Stimulated activated naive CD4-positive, alpha-beta T cell (primary cell): ENCODE measurements at regions not wholly inside any gene's neighbourhood (a gene's known extent, or its start where the extent isn't known, plus 50 kb on each side); places are given as distances from the start of the nearest gene placed in this dataset.
A peak's percentile ranks its signal among the peaks of the same experiment; 100 is the strongest.
"Not testable (repeated sequence)": the region's sequence is repeated elsewhere in the genome, so short reads cannot be mapped to it uniquely, and the experiment has no call there.

ENCODE experiments used
- DNase-seq, 6 experiments: peaks; one replicate each; lab custom pipeline; 2025; lab: John Stamatoyannopoulos, UW

DNA sequence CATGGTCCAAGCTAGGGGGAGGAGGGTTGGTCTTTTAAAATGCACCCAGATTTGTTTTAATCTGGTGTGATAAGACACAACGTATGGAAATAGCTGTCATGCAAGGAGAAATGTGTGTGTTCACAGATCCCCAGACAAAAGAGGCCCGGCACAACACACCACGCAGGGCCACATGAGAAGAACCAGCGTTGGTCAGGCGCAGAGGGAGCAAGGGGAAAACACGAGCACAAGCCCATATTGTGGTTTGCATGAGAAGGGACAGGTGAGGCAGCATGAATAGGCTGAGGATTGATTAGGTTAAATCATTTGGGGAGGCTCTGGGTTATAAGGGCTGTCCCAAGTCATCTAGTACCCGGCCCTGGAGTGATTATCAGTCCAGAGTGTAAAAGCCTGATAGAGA lies 272.5 kb upstream of the NCKAP5 start:
- no peak for DNase-seq

DNA sequence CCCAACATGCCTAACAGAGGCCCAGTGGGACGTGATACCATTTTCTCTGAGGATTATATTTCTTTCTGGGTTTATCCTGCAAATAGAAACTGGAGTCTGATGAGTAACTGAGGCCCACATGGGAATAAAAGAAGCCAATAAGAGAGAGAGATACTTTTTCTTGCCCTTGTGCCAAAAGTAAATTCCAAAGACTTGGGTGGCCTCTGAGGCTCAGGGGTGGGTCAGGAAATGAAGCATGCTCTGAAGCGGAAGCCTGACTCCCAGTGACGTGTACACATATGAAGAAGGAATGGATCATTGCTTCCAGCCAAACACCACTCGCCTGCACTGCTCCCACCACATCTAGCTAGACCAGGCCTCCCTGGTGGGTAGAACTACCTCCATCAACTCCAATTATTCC lies 273.6 kb upstream of the NCKAP5 start:
- DNase-seq, result no peak

DNA sequence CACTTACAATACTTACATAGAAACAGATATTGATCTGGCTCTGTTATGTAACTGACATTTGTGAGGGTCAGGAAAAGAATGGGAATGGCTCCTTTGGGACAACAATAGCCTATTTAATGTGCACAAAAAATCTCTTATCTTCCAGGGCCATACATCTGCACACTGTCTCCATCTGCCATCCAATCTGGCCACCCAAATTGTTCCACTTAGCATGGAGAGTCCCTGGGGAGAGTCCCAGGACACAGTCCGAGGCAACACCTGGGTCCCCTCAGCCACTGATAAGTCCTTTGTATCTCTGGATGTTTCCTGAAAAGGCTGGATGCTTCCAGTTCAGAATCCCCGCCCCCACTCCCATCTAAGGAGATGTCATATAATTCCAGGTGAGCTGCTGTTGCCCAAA lies 274.2 kb upstream of the NCKAP5 start:
- no peak for DNase-seq

- DNase-seq, result no peak
These were observed 274.8 kb upstream of the NCKAP5 start for GRCh38 chr2:133843091-133843490.

- DNase-seq, result no peak
These were observed 275.3 kb upstream of the NCKAP5 start for GRCh38 chr2:133843551-133843950.

GRCh38 chr2:133844214-133844892 lies 276.1 kb upstream of the NCKAP5 start:
- DNase-seq, result peak; percentile 8 to 58 (median 20)

GRCh38 chr2:133846476-133846875 lies 278.2 kb upstream of the NCKAP5 start:
- DNase-seq, result no peak

GRCh38 chr2:133847591-133847990 lies 279.3 kb upstream of the NCKAP5 start:
- DNase-seq, result no peak

DNA sequence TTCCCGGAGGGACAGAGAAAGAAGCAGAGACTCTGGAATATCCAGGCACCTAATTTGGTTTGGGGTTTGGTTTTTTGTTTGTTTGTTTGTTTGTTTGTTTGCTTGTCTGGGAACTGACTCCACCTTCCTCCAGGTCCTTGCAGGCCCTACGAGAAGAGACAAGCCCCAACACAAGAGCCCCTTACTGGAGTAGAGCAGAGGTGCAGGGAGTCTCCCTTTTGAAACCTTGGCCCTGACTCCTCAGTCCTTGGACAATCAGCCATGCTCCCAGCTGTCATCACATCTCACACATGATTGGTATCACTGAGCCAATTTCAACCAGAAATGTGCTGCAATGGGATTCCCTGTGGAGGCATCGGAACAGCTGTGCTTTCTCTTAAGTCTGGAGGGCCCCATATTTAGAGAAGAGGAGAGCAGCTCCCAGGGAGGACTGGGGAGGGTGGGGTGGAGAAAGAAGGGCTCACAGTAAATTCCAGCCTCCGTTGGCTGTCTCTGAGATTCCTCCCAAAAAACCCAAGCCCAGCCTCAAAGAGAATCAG lies 279.9 kb upstream of the NCKAP5 start:
- no peak for DNase-seq

GRCh38 chr2:133849341-133849740 lies 281.1 kb upstream of the NCKAP5 start:
- no peak for DNase-seq

- no peak for DNase-seq
These were observed 286.4 kb upstream of the NCKAP5 start for GRCh38 chr2:133854603-133855200.

DNA sequence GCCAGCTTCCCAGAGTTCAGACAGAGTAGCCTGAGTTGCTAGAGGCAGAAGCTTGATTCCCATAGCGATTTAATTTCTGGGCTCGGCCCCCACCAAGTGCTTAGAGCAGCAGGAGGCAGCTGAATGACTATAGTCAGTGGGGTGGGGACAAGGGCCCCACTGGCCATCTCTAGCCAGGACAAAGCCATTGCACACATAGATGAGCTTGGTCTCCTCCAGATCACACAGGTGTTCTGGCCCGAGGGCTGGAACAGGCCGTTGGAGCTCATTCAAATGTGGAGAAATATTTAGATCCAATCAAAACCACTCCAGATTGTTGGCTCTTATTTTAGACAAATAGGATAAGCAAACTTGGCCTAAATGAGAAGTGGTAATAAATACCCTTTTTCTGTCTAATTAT lies 287.3 kb upstream of the NCKAP5 start:
- DNase-seq, result no peak

GRCh38 chr2:133856678-133857077 lies 288.4 kb upstream of the NCKAP5 start:
- no peak for DNase-seq

GRCh38 chr2:133859578-133859977 lies 291.3 kb upstream of the NCKAP5 start:
- no peak for DNase-seq

DNA sequence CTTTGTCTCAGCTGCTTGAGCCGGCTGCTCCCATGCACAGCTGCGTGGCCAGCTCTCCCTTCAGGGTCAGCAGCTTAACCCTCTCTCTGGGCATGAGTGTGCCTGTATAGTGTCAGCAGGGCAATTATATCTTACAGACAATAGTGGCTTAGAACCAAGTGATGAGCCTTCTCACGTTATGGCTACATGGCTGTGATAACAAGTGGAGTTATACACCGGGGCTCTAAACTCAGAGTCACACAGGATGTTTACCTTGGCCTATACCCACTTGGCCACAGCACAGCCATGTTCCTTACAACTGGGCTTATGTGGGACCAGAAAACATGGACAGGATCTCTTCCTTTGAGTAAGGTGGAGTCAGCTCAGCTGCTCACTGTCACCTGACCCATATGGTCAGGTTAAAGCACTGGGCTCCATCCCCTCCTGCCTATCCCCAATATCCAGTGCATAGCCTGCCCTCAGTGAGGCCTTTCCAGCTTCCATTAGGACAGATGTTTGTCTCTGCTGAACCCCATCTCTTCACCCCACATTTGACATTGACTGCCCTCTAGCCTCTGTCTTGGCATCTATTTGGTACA lies 294.2 kb upstream of the NCKAP5 start:
- no peak for DNase-seq

DNA sequence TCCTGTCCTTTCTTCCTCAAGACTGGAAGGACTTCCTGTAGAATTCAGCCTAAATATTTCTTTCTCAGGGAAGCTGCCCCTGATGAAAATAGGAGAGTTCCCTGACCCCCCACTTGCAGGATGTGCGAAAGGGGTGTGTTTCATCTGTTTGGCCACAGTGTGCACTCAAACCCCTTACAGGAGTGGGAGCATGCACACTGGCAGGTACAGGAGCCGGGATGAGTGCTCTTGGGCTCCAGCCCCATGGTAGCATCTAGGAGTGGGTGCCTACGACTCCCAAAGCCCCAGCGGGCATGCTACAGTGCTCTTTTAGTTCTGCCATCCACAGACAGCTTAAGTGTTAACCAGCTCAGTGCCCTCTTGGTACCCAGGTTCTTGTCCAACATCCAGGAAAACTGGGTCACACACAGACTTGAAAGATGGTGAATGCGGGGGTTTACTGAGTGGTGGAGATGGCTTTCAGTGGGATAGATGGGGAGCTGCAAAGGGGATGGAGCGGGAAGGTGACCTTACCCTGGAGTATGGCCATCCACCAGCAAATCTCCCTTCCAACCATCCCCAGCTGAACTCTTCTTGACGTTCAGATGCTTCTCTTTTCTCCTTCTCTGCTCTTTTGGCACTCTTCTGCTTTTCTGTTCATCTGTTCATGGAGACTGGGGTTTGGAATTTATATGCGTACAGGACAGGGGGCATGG lies 295.0 kb upstream of the NCKAP5 start:
- DNase-seq, result no peak

- DNase-seq, result no peak
These were observed 296.9 kb upstream of the NCKAP5 start for GRCh38 chr2:133865141-133865540.

GRCh38 chr2:133867166-133867565 lies 298.9 kb upstream of the NCKAP5 start:
- DNase-seq, result no peak

DNA sequence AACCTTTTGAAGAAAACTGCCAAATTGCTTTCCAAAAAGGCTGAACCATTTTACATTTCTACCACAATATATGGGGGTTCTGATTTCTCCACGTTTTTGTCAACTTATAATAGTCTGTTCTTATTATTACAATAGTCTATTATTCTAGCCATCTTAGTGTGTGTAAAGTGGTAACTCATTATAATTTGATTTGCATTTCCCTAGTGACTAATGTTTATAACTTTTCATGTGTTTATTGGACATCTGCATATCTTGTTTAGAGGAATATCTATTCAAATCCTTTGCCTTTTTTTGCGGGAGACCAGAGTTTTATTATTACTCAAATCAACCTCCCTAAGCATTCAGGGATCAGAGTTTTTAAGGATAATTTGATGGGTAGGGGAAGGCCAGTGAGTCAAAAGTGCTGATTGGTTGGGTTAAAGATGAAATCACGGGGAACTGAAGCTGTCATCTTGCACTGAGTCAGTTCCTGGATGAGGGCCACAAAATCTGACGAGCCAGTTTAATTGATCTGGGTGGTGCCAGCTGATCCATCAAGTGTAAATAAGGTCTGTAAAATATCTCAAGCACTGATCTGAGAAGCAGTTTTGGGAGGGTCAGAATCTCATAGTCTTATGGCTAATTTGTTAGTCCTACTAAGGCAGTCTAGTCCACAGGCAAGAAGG lies 303.4 kb upstream of the NCKAP5 start:
- DNase-seq, result no peak

- no peak for DNase-seq
These were observed 310.1 kb upstream of the NCKAP5 start for GRCh38 chr2:133878326-133878725.

DNA sequence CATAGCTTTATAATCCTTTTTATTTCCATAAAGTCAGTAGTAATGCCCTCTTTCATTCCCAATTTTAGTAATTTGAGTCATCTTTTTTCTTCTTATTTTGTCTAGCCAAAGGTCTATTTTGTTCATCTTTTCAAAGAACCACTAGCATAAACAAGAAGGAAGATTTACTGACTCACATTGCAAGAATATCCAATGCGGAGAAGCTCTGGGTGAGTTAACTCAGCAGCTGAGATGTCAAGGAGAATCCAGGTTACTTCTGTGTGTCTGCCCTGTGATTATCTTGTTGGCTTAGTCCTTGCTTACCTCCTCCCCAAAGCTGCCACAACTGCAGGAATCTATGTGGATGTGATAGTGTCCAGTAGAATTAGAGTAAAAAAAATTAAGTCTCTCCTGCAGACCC lies 311.4 kb upstream of the NCKAP5 start:
- DNase-seq, result no peak

DNA sequence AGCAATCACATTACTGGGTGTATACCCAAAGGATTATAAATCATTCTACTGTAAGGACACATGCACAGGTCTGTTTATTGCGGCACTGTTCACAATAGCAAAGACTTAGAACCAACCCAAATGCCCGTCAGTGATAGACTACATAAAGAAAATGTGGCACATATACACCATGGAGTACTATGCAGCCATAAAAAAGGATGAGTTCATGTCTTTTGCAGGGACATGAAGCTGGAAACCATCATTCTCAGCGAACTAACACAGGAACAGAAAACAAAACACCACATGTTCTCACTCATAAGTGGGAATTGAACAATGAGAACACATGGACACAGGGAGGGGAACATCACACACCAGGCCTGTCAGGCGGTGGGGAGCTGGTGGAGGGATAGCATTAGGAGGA lies 313.9 kb upstream of the NCKAP5 start:
- not testable (repeated sequence) for DNase-seq
